Umbilical cord (tissue), 1 donor: ENCODE measurements at regions not wholly inside any gene's neighbourhood (a gene's known extent, or its start where the extent isn't known, plus 50 kb on each side); places are given as distances from the start of the nearest gene placed in this dataset.

Source experiments
- DNase-seq: peaks from one replicate; pipeline ENCODE4 v3.0.0-alpha.2; 2015; ENCODE audit warnings: low spot score

DNA sequence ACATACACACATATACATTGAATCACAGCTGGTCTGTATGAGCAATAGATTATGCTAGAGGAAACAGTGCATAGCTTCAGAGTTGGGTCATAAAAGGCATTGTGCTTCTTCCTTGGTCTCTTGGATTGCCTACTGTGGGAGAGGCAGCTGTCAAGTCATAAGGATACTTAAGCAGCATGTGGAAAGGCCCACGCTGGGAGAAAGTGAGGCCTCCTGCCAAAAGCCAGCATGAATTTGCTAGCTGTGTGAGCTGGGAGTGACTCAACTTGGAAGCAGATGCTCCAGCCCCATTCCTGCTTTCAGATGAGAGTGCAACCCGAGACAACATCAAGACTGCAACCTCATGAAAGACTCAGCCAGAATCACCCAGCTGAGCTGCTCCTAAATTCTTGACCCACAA is 311.9 kb upstream of the TBX3 start:
- no peak for DNase-seq

DNA sequence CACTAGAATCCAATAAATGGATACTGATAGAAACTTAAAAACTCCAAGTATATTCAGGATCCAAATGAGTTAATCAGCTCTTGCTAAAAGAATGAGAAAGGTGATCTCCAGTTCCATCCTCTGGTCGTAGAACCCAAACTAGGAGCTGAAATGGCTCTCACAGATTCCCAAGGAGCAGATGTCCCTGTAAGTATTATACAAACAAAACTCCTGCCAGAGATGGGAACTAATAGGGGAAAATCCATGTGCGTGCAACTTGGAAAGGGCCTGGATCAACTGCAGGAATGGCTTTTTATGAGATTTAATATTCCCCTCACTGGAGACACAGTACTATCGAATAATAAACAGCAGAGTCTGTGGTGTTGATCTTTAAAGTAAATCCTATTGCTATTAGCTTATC is 309.2 kb upstream of the TBX3 start:
- DNase-seq = peak; percentile 62

DNA sequence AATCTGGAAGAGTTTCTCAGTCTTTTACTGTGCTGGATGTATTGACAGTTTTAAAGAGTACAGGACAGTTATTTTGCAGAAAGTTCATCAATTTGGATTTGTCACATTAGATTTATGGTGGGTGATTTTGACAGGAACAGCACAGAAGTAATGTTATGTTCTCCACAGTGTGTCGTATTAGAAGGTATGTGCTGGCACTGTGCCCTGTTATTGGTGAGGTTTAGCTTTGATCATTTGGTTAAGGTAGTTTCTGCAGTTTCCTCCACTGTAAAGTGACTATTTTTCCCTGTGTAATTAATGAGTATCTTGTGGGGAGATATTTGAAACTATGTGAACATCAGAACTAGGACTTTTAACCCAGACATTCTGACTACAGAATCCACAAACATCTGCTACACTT is 308.5 kb upstream of the TBX3 start:
- DNase-seq = peak; percentile 69

DNA sequence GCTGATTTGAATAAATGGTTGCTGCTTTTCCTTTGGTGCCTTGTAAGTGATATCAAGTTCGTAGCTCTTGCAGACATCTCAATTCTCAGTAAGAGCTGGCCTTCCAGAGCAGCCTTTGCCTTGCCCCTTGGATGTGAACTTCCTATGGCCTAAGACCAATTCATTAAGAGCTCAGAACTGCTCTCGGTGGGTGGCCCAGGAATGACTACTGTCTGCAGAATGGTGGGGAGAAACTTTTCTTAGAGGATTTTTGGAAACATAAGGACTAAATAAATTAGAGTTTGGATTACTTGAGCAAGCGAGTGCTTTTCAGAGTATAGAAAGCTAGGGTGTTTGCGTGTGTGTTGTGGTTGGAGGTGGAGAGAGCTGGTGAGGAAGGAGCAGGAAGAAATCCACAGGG is 306.4 kb upstream of the TBX3 start:
- DNase-seq = no peak

DNA sequence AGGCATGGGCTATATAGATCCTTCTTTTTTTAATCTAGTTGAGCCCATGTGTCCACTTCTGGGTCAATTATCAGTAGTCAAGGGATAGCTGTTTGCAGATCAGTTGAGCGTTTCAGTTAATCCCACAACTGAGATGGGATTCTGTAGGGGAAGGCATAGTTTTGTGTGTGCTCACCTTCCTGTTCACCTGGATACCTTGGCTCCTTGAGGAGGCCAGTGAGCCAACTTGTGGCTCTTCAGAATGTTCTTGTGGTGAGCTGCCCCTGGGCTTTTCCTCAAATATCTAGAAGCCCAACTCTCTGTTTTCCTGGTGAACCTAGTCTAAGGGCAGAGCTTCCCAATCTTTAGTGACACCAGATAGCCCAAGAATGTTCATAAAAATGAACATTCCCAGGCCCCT is 302.9 kb upstream of the TBX3 start:
- DNase-seq = no peak

DNA sequence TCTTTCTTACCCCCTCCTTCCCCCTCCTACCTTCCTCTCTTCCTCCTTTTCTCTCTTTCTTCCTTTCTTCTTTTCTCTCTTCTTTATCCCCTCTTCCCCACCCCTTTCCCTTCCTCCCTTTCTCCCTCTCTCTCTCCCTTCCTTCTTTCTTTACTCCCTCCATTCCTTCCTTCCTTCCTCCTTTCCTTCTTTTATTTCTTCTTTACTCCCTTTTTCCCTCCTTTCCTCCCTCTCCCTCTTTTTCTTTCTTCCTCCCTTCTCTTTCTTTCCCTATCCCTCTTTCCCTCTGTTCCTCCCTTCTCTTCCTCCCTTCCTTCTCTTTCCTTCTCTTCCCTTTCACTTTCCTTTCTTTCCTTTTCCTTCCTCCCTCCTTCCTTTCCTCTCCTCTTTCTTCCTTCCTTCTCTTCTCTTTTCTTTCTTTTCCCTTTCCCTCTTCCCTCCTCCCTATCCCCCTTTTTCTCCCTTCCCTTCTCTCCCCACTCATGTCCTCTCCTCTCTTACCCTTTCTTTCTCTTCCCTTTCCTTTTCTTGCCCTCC is 302.3 kb upstream of the TBX3 start:
- DNase-seq = no peak

DNA sequence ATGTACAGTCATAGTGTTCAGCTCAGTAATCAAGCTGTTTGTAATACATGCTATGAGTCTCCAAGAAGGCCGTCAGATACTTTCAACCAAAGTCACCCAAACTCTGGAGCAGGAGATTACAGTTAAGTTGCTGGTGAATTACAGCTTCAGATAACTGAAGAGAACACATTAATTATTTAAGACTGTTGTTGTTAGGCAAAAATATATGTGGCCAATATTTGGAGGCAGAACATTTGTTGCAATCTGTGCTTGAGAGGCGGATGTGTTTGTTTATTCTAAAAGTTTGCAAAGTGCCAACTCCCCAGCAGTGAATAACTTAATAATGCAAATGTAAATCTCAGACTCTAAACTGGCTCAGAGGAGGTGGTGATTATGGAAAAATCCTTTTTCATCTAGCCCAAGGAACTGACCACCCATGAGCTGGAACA is 300.7 kb upstream of the TBX3 start:
- DNase-seq = no peak

DNA sequence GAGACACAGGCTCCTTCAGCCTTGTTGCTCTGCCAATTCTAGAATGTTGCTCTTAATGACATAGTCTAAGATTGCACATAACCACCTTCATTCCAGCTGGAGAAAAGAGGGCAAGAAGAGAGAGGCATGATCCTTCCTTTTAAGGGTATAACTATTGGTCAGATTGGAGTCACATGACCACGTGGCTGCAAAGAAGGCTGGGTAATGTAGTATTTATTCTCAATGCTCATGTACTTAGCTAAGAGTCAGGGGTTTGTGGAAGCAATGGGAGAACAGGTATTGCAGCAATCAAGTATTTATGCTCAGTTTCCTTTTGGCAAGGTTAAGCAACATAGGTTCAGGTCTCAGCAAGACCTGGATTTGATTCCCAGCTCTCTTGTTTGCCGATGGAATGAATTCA is 298.8 kb upstream of the TBX3 start:
- no peak for DNase-seq

DNA sequence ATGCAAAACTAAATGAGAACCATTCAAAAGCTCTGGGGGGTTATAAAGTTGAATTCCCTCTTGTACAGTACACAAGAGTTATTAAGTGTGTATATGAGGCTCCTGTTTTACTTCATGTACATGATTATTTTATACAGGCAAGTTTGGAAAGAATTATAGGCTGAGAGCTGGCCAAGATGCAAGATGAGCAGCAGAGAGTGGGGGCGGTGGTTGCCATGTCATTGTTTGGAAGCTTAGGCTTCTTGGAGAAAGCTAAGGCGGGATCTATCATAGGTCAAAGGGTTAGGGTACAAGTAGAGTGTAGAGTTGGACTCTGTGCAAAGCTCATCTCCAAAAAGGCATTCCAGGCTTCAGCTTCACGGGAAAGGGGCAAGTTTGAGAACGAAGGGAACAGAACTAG is 297.1 kb upstream of the TBX3 start:
- peak; percentile 29 for DNase-seq

DNA sequence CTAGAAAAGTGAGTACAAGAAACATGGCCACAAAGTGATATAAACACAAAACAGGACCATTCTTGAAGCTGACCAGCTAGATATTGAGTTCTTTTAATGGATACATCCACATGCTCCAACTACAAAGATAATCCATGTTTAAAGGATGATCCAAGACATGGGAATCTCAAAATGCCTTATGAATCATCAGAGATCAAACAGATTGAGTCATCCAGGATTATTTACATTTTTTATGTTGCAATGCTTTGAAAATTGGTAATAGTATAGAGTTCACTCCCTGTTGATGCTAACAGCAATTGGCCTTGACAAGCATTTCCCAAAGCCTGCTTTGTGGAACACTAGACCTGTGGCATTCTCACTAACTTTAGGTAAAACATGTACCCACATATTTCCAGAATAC is 293.0 kb upstream of the TBX3 start:
- peak; percentile 92 for DNase-seq

DNA sequence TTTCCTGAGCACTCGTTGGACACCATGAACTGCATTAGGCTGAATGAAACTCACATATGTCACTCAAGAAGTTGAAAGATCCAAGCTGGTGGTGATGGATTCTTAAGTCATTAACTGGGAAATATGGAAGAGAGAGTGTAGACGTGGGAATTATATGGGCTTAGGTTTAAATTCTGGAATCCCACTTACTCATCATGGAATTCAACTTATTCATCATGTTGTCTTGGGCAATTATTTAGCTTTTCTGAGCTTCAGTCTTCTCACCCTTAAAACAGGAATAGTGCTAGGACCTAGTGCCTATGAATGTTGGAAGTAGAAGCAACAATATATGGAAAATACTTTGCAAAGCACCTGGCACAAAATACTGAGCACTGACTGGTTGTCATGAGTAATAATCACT is 292.4 kb upstream of the TBX3 start:
- DNase-seq = peak; percentile 53

DNA sequence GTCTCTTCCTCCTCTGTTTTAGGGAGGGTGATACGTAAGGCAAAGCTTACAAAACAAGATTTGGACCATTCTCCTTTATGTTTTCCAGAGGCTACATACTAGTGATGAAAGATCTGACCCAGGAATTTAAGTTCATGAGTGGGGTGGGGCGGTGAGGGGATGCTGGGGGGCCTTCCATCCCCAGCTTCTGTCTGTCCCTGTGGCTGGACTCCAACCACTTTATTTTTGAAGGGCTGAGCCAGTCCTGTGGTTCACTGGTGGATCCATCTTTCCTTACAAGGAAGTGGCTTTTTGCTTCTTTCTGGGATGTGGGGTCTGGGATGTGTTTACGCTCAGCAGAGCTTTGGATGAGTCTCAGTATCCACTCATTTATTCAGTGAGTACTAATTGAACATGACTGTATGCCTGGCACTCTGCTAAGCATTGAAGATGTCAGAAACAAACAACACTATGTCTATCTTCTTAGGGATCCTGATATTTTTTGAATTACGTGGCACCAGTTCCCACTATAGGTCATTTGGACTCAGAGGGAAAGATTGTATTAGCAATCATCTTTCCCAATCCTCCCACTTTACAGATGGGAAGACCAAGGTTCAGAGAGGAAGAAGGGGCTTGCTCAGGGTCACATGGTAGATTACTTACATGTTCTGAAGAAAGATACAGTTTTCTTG is 291.8 kb upstream of the TBX3 start:
- peak; percentile 54 for DNase-seq

DNA sequence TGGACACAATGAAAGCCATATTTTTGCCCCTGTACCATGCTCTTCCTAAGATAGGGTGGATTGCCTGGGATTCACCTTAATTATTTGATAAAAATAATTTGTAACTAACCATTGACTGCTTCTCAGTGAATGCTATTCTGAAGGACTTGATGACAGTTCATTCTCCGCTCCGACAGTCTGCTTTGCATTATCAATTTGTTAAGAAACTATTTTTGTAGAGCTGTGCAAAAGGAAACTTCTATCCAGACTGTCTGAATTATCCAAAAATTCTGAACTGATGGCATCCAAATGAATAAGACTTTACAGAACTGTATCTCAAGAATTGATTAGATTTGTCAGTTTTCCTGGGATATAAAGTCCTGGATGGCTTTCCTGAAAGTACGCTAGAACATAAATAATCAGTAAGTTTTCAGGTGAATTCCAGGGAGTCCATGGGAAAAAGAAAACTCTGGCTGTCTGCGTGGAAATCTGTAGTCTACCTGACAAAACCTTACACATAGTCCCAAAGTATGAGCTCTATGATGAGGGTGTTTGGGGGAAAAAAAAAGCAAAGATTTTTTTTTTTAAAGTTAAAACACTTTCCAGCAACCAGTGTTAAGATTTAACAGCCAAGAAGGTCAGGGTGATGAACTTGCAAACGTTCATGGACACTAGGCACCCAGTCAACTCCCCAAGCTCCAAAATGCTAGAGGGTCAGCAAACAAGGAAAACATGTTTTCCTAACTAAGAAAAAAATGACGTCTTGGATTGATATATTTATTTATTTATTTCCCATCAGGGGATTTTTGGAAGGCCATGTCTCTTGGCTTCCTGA is 291.1 kb upstream of the TBX3 start:
- no peak for DNase-seq

DNA sequence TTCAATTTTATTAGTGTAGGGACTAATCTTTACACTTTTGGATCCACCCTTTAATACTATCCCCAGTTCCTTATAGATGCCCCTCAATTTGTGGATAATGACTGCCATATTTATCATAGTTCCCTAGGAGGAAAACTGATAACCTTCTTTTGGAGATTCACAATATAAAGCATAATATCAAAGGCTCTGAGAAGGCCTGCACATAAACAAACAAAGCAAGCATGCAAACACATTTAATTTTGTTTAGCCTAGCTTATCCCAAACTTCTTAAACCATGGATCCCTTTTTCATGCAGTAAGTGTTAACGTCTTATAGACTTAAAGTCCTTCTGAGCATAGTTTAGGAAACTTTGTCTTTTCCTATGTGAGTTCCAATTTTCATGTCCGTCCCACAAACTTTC is 290.4 kb upstream of the TBX3 start:
- no peak for DNase-seq

DNA sequence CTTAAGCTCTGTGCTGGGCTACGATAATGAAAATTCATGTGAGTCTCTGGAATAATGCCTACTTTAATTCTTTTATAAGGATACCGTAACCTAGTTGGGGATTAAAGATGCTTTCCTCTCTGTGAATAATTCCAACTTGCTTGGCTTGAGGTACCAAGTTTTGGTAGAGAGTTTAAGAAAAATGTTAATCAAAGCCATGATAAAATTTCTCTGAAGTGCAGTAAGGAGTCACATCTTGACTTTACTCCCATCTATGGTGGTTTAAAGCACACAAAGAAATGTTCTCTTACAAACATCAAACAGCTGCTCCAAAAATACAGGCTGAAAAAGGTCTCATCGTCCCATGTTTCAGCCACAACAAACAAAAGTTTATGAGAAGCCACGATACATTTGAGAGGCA is 284.8 kb upstream of the TBX3 start:
- no peak for DNase-seq

DNA sequence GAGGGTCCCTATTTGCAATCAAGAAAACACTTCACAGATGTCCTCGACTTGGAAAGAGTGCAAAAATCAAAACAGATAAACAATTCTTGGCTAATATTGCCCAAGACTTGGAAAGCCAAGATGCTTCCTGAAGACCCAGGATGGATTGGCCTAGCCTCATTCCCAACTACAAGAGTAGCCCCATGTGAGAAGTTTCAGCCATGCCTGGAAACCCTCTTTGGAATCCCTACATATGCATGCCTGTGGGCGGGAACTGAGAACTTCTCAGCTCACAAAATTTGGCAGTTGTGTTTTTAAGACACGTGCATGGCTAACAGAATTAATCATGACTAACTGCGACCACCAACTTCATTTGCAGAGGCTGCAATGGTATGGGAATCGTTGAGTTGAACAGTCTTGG is 283.2 kb upstream of the TBX3 start:
- no peak for DNase-seq

DNA sequence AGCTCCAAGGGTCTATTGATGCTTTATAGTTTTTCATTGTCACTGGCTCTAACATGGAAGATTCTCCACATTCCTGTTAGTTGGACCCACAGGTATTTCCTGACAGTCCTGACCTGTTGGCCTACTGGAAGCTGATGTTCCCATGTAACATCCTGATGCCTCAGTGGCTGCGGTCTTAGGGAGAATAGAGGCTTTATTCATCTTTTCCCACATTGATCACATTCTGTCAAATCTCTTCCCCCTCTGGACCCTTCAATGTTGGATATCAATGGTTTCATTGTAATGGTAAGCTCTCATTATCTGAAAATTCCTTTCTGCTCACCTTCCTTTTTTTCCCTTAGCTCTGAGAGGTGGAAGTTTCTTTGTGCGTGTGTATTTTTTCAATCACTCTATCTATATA is 280.9 kb upstream of the TBX3 start:
- DNase-seq = no peak

DNA sequence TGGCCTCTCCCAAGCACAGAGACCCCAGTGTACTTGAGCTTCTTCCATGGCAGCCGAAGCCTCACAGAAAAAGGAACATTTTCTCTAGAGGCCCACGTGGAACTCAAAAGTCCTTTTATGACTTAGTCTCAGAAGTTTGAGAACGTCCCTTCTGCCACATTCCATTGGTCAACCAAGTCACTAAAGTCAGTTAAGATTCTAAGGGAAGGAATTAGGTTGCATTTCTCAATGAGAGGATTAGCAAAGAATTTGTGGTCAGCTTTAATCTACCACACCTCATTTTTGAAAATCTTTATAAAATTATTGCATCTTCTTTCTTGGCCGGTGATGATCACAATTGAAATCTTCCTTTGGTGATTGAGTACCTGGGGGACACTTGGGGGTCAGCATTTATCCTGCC is 279.9 kb upstream of the TBX3 start:
- no peak for DNase-seq

DNA sequence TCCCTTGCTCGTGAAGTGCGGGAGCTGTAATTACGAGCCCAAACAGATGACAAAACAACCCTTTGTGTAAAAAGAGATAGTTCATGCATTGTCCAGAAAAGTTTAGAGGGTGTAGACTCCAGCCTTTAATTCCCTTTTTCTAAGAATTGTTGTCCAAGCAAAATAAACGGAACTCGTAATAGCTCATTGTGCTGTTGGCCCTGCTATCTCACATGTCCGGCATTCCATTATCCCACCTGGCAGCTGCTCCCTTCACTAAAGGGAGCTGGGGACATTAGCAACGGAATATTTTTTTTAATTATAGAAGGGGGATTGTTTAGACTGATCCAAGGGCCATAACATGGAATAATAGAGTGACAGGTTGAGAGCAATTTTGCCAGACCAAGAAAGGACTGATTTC is 277.5 kb upstream of the TBX3 start:
- DNase-seq = no peak

DNA sequence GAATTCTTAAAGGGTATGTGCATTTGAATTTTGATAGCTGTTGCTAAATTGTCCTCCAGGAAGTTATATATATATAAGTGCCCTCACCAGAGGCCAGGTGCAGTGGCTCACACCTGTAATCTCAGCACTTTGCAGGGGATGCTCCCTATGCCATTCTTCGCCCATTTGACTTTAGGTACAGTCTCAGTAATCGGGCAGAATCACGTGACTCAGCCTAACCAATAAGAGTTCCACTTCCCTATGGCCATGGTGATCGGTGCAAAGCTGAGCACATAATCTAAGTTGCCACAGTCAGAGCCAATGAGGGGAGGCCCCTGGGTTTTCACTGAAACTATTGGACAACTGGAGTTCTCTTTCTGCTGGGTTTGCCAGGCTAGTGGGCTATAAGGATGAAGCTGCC is 274.6 kb upstream of the TBX3 start:
- DNase-seq = no peak

DNA sequence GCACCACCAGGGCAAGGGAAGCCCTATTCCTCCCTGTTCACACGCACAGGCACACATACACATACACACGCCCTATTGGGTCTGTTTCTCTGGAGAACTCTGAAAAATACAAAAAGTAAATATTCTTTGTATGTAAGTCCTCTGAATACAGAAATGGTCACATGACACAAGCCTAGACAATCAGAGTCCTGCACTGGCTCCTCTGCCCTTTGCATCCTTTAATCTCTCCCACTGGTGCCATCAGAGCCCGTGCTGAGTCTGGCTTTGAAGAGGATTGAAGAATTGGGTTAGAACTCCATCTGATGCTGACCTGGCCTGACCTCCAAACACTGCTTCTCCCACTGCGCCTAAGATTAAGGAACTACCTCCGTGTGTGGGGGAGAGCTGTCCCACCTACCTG is 273.2 kb upstream of the TBX3 start:
- no peak for DNase-seq

DNA sequence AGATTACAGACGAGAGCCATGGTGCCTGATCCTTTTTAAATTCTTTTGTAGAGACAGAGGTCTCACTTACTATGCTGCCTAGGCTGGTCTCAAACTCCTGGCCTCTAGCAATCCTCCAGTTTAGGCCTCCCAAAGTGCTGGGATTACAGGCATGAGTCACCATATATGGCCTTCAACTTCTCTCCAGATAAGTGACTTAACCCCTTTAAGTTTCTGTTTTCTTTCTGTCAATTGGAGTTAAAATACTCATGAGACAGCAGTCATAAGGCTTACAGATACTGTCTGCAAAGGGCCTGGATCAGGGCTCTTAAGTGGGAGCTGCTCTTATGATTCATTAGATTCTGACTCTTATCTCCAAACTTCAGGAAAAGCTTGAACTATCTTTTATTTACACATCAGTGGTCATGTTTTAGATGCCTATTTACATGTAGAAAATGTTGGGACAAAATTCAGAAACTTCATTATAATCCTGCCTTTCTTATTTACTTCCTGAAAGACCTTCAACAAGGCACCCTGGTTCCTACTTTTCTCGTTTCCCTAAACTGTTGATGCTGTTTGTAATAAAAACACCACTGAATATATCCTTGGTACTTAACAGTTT is 271.5 kb upstream of the TBX3 start:
- DNase-seq = peak; percentile 89

DNA sequence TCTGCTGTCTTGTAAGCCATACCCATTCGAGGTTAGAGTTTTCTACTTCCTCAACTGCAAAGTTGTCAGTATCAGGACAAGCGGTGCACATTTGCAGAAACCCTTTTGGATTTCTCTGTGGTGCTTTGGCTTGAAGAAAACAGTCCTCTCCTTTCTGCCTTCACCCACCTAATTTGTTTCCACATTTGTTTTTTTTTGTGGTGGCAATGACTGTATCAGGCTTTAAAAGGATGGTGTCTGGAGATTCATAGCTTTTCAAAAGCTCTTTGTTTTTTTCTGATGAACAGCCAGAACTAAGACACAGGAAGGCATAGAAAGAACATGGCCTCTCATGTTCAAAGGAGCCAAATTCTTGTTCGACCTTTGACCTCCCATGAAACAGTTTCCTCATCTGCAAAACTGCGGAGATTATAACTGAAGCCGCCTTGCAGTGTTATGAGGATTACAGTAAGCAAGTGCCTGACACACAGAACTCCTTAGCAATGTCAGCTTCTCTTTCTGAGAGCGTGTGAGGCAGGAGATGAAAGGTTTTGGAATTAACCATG is 270.6 kb upstream of the TBX3 start:
- DNase-seq = peak; percentile 76
